Sigmoid colon (tissue), 6 donors: ENCODE measurements at regions not wholly inside any gene's neighbourhood (a gene's known extent, or its start where the extent isn't known, plus 50 kb on each side); places are given as distances from the start of the nearest gene placed in this dataset.

Experiments
- DNase-seq: peaks from one replicate; pipeline ENCODE4 v3.0.0-alpha.2; 2019
- H3K27ac ChIP-seq, 4 donors: fragments of 200-600 bp; sonication (generic); one replicate each; pipeline ENCODE4 v1.5.1; 2016 to 2019; ENCODE audit warnings: mild to moderate bottlenecking in 1 of 4
- H3K27me3 ChIP-seq, 3 donors: fragments of 200-600 bp; sonication (generic); one replicate each; pipeline ENCODE4 v1.5.1; 2019; ENCODE audit warnings: mild to moderate bottlenecking in 1 of 3
- H3K36me3 ChIP-seq, 4 donors: fragments of 200-600 bp; sonication (generic); one replicate each; pipeline ENCODE4 v1.5.1; 2016 to 2019
- H3K4me1 ChIP-seq, 4 donors: fragments of 200-600 bp; sonication (generic); one replicate each; pipeline ENCODE4 v1.5.1; 2017 to 2019
- H3K4me3 ChIP-seq, 4 donors: fragments of 200-600 bp; sonication (generic); one replicate each; pipeline ENCODE4 v1.5.1; 2017 to 2019; ENCODE audit warnings: mild to moderate bottlenecking in 2 of 4, moderate library complexity in 1 of 4
- H3K9me3 ChIP-seq, 4 donors: fragments of 200-600 bp in 3 of 4; sonication (generic) in 3 of 4; one replicate each; pipeline versions ENCODE4 v1.5.1 to v1.6.1; 2013 to 2019
- EP300 ChIP-seq, 4 donors: sonication (generic); formaldehyde crosslinking; IDR thresholded peaks; one replicate each; pipeline ENCODE4 v1.6.1; 2017; ENCODE audit warnings: antibody characterized with exemption in 4 of 4
- POLR2A ChIP-seq, 2 donors: fragments of 450-650 bp; IDR thresholded peaks; one replicate each; pipeline ENCODE4 v1.6.1; 2016; ENCODE audit warnings: antibody characterized with exemption in 2 of 2, mild to moderate bottlenecking in 2 of 2, moderate library complexity in 2 of 2
- POLR2AphosphoS5 ChIP-seq, 4 donors: sonication (generic); formaldehyde crosslinking; IDR thresholded peaks; one replicate each; pipeline ENCODE4 v1.6.1; 2017; ENCODE audit warnings: antibody characterized with exemption in 4 of 4
- WGBS, 2 donors: extraction: QIAGEN DNeasy Blood & Tissue Kit; methylation state at CpG; one replicate each; pipeline ENCODE4 v1.1.7; 2013; 5-methylcytosine and 5-hydroxymethylcytosine counted together
- intact Hi-C: fragments of 100-400 bp; cut with DNase I; formaldehyde crosslinking; loops from one replicate; pipeline ENCODE4 v1.15.1; 2023
- TF ChIP-seq, protein P1 (sequence below), 4 experiments: fragments of 450-650 bp in 3 of 4; fragments of 200-600 bp in 1 of 4; IDR thresholded peaks; one replicate each; pipeline ENCODE4 v1.5.1; 2016 to 2019; ENCODE audit warnings: antibody characterized with exemption in 4 of 4, mild to moderate bottlenecking in 3 of 4, moderate library complexity in 2 of 4
- donor health status: healthy with polysubstance abuse.
- donor health status: healthy.

DNA sequence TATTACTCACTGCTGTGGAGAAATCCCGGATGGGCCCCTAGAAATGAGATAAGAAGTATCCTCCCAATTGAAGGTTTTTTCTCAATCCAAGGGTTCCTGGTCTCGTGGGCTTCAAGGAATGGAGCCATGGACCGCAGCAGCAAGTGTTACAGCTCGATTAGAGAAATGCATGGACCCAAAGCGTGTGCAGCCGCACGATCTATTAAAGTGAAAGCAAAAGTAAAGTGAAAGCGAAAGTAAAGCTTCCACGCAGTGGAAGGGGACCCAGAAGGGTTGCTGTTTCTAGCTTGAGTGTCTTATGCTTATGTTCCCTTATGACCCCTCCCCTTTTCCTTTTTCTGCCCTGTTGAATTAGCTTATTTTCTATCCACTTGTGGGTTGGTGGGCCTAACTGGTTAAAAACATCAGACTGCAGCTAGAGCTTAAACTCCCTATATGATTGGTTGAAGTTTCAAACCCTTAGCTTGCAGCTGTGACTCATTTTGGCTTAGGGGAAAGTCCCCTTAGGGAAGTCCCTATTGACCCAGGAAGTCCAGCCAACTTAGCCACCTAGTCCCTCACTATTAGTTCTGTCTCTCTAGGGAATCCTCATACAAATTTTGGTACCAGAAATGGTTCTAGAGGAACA lies 1111.8 kb downstream of the TAF11L14 start:
- Histone ChIP-seq H3K9me3 (no peaks in the 10 kb centered on the region), H3K27ac (peak overlapping the region; percentile 45 to 69 (median 58)), H3K4me1 (no peaks in the 10 kb centered on the region), H3K27me3 (no peaks in the 10 kb centered on the region), H3K36me3 (no peaks in the 10 kb centered on the region), H3K4me3 (peak overlapping the region; percentile 16 to 54 (median 44))
- TF ChIP-seq EP300 (IDR thresholded peaks at IDR 0.05) (no peak), POLR2AphosphoS5 (IDR thresholded peaks at IDR 0.05) (no peak), POLR2A (IDR thresholded peaks at IDR 0.05) (no peak)
- TF ChIP-seq, protein P1, sequence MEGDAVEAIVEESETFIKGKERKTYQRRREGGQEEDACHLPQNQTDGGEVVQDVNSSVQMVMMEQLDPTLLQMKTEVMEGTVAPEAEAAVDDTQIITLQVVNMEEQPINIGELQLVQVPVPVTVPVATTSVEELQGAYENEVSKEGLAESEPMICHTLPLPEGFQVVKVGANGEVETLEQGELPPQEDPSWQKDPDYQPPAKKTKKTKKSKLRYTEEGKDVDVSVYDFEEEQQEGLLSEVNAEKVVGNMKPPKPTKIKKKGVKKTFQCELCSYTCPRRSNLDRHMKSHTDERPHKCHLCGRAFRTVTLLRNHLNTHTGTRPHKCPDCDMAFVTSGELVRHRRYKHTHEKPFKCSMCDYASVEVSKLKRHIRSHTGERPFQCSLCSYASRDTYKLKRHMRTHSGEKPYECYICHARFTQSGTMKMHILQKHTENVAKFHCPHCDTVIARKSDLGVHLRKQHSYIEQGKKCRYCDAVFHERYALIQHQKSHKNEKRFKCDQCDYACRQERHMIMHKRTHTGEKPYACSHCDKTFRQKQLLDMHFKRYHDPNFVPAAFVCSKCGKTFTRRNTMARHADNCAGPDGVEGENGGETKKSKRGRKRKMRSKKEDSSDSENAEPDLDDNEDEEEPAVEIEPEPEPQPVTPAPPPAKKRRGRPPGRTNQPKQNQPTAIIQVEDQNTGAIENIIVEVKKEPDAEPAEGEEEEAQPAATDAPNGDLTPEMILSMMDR (IDR thresholded peaks at IDR 0.05): no peak
- WGBS, 2 donors: 41 to 48% methylated on average over 9 of the region's 9 CpGs
- no peak for DNase-seq
- intact Hi-C loops: no loop called here

DNA sequence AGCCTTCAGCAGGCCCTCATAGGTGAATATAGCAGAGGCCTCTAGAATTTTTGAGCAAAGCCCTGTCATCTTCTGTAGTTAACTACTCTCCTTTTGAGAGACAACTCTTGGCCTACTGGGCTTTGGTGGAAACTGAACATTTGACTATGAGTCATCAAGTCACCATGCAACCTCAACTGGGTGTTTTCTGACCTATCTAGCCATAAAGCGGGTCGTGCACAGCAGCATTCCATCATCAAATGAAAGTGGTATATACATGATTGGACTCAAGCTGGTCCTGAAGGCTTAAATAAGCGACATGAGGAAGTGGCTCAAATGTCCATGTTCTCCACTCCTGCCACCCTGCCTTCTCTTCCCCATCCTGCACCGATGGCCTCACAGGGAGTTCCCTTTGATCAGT lies 1115.5 kb downstream of the TAF11L14 start:
- Histone ChIP-seq H3K4me1 (no peaks in the 10 kb centered on the region), H3K36me3 (no peaks in the 10 kb centered on the region), H3K4me3 (no peak overlapping the region), H3K27me3 (no peaks in the 10 kb centered on the region), H3K27ac (no peak overlapping the region), H3K9me3 (no peaks in the 10 kb centered on the region)
- DNase-seq: no peak
- intact Hi-C loops: no loop called here
- TF ChIP-seq EP300 (IDR thresholded peaks at IDR 0.05) (no peak), POLR2A (IDR thresholded peaks at IDR 0.05) (no peak), POLR2AphosphoS5 (IDR thresholded peaks at IDR 0.05) (no peak)
- TF ChIP-seq, protein P1 (IDR thresholded peaks at IDR 0.05): no peak
- WGBS, 2 donors: 80 to 81% methylated on average over 4 of the region's 4 CpGs

DNA sequence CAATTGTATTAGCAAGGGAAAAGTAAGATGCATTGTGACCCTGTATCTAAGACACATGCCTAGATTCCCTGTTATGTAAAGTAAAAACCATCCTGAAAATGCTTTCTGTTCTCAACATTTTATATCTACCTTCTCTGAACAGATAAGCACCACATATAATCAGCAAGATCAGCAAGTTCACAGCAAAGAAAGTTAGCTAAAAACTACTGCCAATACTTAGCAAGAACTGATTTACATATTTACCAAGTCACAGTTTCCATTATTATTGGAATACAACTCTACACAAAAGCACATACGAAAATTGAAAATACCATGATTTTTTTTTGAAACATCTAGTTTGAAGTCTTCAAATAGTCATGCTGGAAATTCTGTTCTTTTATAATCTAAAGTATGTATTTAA lies 1118.1 kb downstream of the TAF11L14 start:
- Histone ChIP-seq H3K4me3 (no peak overlapping the region), H3K9me3 (no peaks in the 10 kb centered on the region), H3K27me3 (no peaks in the 10 kb centered on the region), H3K4me1 (no peaks in the 10 kb centered on the region), H3K27ac (no peak overlapping the region), H3K36me3 (no peaks in the 10 kb centered on the region)
- intact Hi-C loops: no loop called here
- no peak for DNase-seq
- WGBS, 2 donors: 59 to 81% methylated on average over 1 of the region's 1 CpG
- TF ChIP-seq EP300 (IDR thresholded peaks at IDR 0.05) (no peak), POLR2AphosphoS5 (IDR thresholded peaks at IDR 0.05) (no peak), POLR2A (IDR thresholded peaks at IDR 0.05) (no peak)
- TF ChIP-seq, protein P1 (IDR thresholded peaks at IDR 0.05): no peak

DNA sequence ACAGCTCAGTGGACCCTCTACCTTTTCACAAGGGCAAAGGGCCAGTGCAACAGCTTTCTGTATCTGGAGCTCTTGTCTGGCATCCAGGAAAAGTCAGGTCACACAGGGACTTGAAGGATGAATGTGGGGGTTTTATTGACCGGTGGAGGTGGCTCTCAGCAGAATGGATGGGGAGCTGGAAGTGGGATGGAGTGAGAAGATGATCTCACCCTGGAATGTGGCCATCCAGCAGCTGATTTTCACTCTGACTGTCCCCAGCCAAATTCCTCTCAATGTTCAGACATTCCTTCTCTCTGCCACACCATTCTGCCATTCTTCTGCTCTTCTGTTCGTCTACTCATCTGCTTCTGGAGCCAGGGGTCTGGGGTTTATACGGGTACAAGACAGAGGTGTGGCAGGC lies 1119.9 kb downstream of the TAF11L14 start:
- H3K9me3 ChIP-seq: no peaks in the 10 kb centered on the region
- H3K4me1 ChIP-seq: no peaks in the 10 kb centered on the region
- no peaks in the 10 kb centered on the region for H3K36me3 ChIP-seq
- no peaks in the 10 kb centered on the region for H3K27me3 ChIP-seq
- intact Hi-C loops: no loop called here
- no peak overlapping the region for H3K27ac ChIP-seq
- 92 to 96% methylated on average over 3 of the region's 3 CpGs for WGBS, 2 donors
- TF ChIP-seq, protein P1 (IDR thresholded peaks at IDR 0.05): no peak
- no peak for TF ChIP-seq POLR2A (IDR thresholded peaks at IDR 0.05)
- DNase-seq: no peak
- no peak overlapping the region for H3K4me3 ChIP-seq

DNA sequence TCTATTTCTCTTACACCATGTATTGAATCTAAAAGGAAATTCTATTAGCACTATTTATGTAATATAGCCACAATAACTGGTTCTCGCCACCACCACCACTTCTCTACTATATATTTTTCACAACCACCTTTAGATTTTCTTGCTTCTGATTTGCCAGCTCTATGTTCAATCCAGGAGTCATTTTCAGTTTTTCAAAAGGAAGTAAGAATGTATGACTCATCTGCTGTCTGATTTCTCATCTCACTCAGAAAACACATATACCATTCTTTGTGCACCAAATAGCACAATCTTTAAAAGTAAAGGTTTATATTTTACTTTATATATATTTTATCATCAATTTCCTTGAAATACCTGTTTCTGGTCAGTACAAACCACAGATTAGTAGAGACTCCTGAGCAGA lies 1127.5 kb downstream of the TAF11L14 start:
- no peak overlapping the region for H3K27ac ChIP-seq
- no peak for DNase-seq
- intact Hi-C loops: no loop called here
- WGBS, 2 donors: 77 to 79% methylated on average over 1 of the region's 1 CpG
- no peaks in the 10 kb centered on the region for H3K27me3 ChIP-seq
- no peaks in the 10 kb centered on the region for H3K36me3 ChIP-seq
- H3K4me3 ChIP-seq: no peak overlapping the region
- no peaks in the 10 kb centered on the region for H3K9me3 ChIP-seq
- no peak for TF ChIP-seq POLR2A (IDR thresholded peaks at IDR 0.05)
- TF ChIP-seq POLR2AphosphoS5 (IDR thresholded peaks at IDR 0.05): no peak
- TF ChIP-seq, protein P1 (IDR thresholded peaks at IDR 0.05): no peak
- TF ChIP-seq EP300 (IDR thresholded peaks at IDR 0.05): no peak
- H3K4me1 ChIP-seq: no peaks in the 10 kb centered on the region
